Astrocyte (in vitro differentiated cells and primary cell): ENCODE measurements at regions not wholly inside any gene's neighbourhood (a gene's known extent, or its start where the extent isn't known, plus 50 kb on each side); places are given as distances from the start of the nearest gene placed in this dataset.

Source experiments
- DNase-seq: peaks from one replicate; pipeline ENCODE4 v3.0.0-alpha.2; 2010; ENCODE audit warnings: low read depth
- FAIRE-seq: peaks from 2 replicates; lab custom pipeline; 2011; peaks lifted over from hg19 to GRCh38; lab: Jason Lieb, UNC
- H2AFZ ChIP-seq: 2 replicates; pipeline ENCODE4 v1.6.0; 2012; ENCODE audit warnings: low read depth, low read length, inconsistent platforms
- H3K27ac ChIP-seq: 2 replicates; pipeline ENCODE4 v1.5.1; 2011; ENCODE audit warnings: low read depth, low read length, inconsistent platforms
- H3K27me3 ChIP-seq: 2 replicates; pipeline ENCODE4 v1.6.0; 2011; ENCODE audit warnings: low read length, inconsistent platforms; ENCODE audit not compliant: insufficient read depth
- H3K36me3 ChIP-seq: 2 replicates; pipeline ENCODE4 v1.5.1; 2011; ENCODE audit warnings: low read length, inconsistent platforms; ENCODE audit not compliant: insufficient read depth
- H3K4me1 ChIP-seq: 2 replicates; pipeline ENCODE4 v1.5.1; 2011; ENCODE audit warnings: low read length, inconsistent platforms; ENCODE audit not compliant: insufficient read depth
- H3K4me2 ChIP-seq: 2 replicates; pipeline ENCODE4 v1.6.0; 2012; ENCODE audit warnings: low read length, inconsistent platforms
- H3K4me3 ChIP-seq: 2 replicates; pipeline ENCODE4 v1.5.1; 2011; ENCODE audit warnings: low read depth, mild to moderate bottlenecking, low read length, inconsistent platforms; ENCODE audit not compliant: insufficient read depth
- H3K79me2 ChIP-seq: 2 replicates; pipeline ENCODE4 v1.6.0; 2012; ENCODE audit warnings: mild to moderate bottlenecking, low read length, inconsistent platforms; ENCODE audit not compliant: insufficient read depth
- H3K9ac ChIP-seq: 2 replicates; pipeline ENCODE4 v1.6.0; 2012; ENCODE audit warnings: mild to moderate bottlenecking, low read length, inconsistent platforms
- H3K9me3 ChIP-seq: 2 replicates; pipeline ENCODE4 v1.5.1; 2012; ENCODE audit warnings: low read depth, mild to moderate bottlenecking, low read length, inconsistent platforms; ENCODE audit not compliant: insufficient read depth
- H4K20me1 ChIP-seq: 2 replicates; pipeline ENCODE4 v1.6.0; 2012; ENCODE audit warnings: low read length, inconsistent platforms; ENCODE audit not compliant: insufficient read depth
- H3K27ac Mint-ChIP-seq: one replicate; pipeline ENCODE4 v1.8.0; 2021; ENCODE audit warnings: mild to moderate bottlenecking, mixed read lengths; ENCODE audit not compliant: unreplicated experiment
- H3K27me3 Mint-ChIP-seq: one replicate; pipeline ENCODE4 v1.8.0; 2021; ENCODE audit warnings: low read depth, mixed read lengths; ENCODE audit not compliant: unreplicated experiment
- H3K36me3 Mint-ChIP-seq: one replicate; pipeline ENCODE4 v1.8.0; 2021; ENCODE audit warnings: low read depth, mixed read lengths; ENCODE audit not compliant: unreplicated experiment
- H3K4me1 Mint-ChIP-seq: one replicate; pipeline ENCODE4 v1.8.0; 2021; ENCODE audit warnings: low read depth, mixed read lengths; ENCODE audit not compliant: unreplicated experiment
- H3K4me3 Mint-ChIP-seq: one replicate; pipeline ENCODE4 v1.8.0; 2021; ENCODE audit warnings: mild to moderate bottlenecking, moderate library complexity, mixed read lengths; ENCODE audit not compliant: unreplicated experiment
- H3K9me3 Mint-ChIP-seq: one replicate; pipeline ENCODE4 v1.8.0; 2021; ENCODE audit warnings: mild to moderate bottlenecking, mixed read lengths; ENCODE audit not compliant: unreplicated experiment
- CTCF ChIP-seq: IDR thresholded peaks from 2 replicates; pipeline ENCODE4 v1.5.1; 2011; ENCODE audit warnings: low read depth, mild to moderate bottlenecking, inconsistent platforms, low read length, moderate library complexity; ENCODE audit not compliant: insufficient read depth
- EZH2 ChIP-seq: IDR thresholded peaks from 2 replicates; pipeline ENCODE4 v1.6.1; 2012; ENCODE audit warnings: mild to moderate bottlenecking, low read length, inconsistent platforms; ENCODE audit not compliant: insufficient read depth

DNA sequence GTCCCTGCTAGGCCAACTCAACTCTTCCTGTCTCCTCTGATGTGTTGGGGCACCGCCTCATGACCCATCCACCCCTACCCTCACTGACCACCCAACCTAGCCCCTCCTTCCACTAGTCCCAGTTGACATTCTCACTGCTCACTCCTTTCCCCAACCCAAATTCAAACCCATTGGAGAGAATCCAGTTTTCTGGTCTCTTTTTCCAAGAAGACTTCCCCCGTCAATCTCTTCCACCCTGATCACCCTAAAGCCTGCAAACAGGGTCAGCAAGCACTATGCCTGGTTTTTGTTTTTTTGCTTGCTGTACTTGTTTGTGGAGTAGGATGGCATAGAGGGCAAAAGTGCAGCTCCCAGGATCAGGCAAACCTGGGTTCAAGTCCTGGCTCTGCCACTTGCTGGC lies 176.6 kb upstream of the PPP2R3A start:
- Histone ChIP-seq H3K27me3 (peaks cover 3% of the 10 kb centered on the region), H3K36me3 (no peaks in the 10 kb centered on the region), H3K9ac (no peak overlapping the region), H3K4me3 (no peak overlapping the region), H3K27ac (no peak overlapping the region), H3K4me1 (no peaks in the 10 kb centered on the region), H2AFZ (no peak overlapping the region), H4K20me1 (no peaks in the 10 kb centered on the region), H3K4me2 (no peak overlapping the region), H3K79me2 (no peaks in the 10 kb centered on the region), H3K9me3 (no peaks in the 10 kb centered on the region)
- no peak overlapping the region for H3K27ac Mint-ChIP-seq
- TF ChIP-seq EZH2, result no peak
- TF ChIP-seq CTCF, result no peak
- no peak for DNase-seq
- H3K4me1 Mint-ChIP-seq, result peaks cover 8% of the 10 kb centered on the region
- peaks cover 10% of the 10 kb centered on the region for H3K27me3 Mint-ChIP-seq
- no peak overlapping the region for H3K4me3 Mint-ChIP-seq
- H3K9me3 Mint-ChIP-seq, result no peaks in the 10 kb centered on the region
- no peak for FAIRE-seq
- H3K36me3 Mint-ChIP-seq, result no peaks in the 10 kb centered on the region

DNA sequence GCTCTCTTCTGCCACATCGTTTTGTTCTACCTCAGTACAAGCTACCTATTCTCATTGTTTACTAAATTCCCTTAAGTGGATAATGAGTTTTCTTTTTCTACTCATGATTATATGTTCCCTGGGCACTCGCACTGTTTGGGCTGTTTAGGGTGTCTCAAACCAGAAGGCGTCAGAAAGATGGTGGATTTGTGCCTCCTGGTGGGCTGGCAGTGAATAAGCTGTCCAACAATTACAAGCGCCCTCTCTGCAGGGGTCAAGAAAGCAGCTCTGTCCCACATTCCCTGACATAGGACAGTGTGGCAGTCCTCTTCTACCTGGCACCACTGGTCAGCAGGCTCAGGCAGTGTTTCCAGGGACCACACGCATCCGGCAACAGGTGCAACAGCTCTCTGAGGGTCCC lies 173.4 kb upstream of the PPP2R3A start:
- H3K27ac Mint-ChIP-seq, result no peak overlapping the region
- Histone ChIP-seq H3K9ac (no peak overlapping the region), H3K4me2 (no peak overlapping the region), H3K9me3 (no peaks in the 10 kb centered on the region), H3K4me1 (no peaks in the 10 kb centered on the region), H3K27ac (no peak overlapping the region), H3K27me3 (peaks cover 3% of the 10 kb centered on the region), H3K79me2 (no peaks in the 10 kb centered on the region), H4K20me1 (no peaks in the 10 kb centered on the region), H3K4me3 (no peak overlapping the region), H2AFZ (no peak overlapping the region), H3K36me3 (no peaks in the 10 kb centered on the region)
- H3K4me3 Mint-ChIP-seq, result no peak overlapping the region
- no peak for DNase-seq
- peaks cover 12% of the 10 kb centered on the region for H3K27me3 Mint-ChIP-seq
- FAIRE-seq, result no peak
- H3K9me3 Mint-ChIP-seq, result no peaks in the 10 kb centered on the region
- H3K36me3 Mint-ChIP-seq, result no peaks in the 10 kb centered on the region
- TF ChIP-seq CTCF (no peak), EZH2 (no peak)
- H3K4me1 Mint-ChIP-seq, result peaks cover 5% of the 10 kb centered on the region

DNA sequence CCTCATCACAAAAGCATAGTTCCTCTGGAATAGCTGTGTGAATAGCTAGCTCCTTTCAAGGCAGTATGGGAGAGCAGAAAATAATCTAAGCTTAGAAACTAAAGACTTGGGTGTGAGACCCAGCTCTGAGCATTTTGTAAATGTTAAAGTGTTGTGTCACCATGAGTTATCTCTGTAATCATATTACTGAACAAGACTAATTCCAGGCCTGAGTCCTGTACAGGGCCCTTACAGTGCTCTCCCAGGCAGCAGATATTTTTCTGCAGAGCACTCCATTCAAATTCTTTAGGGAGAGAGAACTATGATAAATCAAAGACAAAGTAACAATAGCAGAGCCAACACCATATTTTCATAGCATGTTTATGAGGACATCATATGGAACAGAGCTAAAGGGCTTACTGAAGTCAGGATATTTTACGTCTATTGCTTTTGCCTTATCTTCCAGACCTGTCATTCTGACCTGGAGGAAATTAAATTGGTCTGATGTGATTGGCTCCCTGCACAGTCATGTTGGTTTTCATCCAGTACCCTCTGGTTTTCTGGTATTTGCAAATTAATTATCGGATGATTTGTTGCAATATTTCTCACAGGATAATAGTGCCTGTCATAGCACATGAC lies 172.6 kb upstream of the PPP2R3A start:
- Histone ChIP-seq H3K27ac (no peak overlapping the region), H3K4me1 (no peaks in the 10 kb centered on the region), H3K36me3 (no peaks in the 10 kb centered on the region), H3K4me3 (no peak overlapping the region), H3K79me2 (no peaks in the 10 kb centered on the region), H3K27me3 (peaks cover 3% of the 10 kb centered on the region), H2AFZ (no peak overlapping the region), H3K4me2 (no peak overlapping the region), H3K9me3 (no peaks in the 10 kb centered on the region), H4K20me1 (no peaks in the 10 kb centered on the region), H3K9ac (no peak overlapping the region)
- peaks cover 5% of the 10 kb centered on the region for H3K4me1 Mint-ChIP-seq
- no peak for TF ChIP-seq EZH2
- no peak for TF ChIP-seq CTCF
- peaks cover 7% of the 10 kb centered on the region for H3K27me3 Mint-ChIP-seq
- H3K4me3 Mint-ChIP-seq, result no peak overlapping the region
- no peaks in the 10 kb centered on the region for H3K36me3 Mint-ChIP-seq
- DNase-seq (peak; percentile 8), FAIRE-seq (no peak)
- no peaks in the 10 kb centered on the region for H3K9me3 Mint-ChIP-seq
- H3K27ac Mint-ChIP-seq, result no peak overlapping the region
